ENCODE measurements at regions not wholly inside any gene's neighbourhood (a gene's known extent, or its start where the extent isn't known, plus 50 kb on each side); places are given as distances from the start of the nearest gene placed in this dataset.
A peak's percentile ranks its signal among the peaks of the same experiment; 100 is the strongest.

DNA sequence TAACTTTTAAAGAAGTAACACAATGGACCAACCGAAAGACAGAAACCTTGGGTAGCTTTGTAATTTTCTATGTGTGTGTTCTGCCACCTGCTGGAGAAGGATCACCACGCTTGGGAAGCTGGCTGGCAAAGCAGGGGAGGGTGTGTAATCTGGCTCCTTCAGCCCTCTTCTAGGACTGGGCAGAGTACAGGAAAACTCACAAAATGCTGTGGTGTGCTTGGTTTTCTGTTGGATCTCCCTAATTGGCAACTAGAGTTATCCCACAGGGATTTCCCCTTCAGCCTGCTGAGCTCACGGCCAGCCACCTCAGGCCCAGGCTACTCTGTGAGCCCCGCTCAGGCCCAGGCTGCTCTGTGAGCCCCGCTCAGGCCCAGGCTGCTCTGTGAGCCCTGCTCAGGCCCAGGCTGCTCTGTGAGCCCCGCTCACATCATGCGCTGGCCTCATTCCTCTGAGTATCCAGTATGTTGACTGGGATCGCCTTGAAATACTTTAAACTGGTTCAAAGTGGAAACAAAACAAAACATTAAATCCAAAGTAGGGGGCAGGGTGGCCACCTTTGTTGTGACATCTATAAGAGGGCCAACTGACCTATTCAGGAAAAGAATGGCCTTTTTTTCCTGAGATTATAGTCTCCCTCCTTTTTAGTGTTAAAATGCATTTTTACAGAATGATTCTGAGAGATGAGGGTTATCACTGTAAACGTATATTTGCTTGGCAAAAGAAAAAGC, 52.0 kb upstream of the RNU6-8 start:
- peak; percentile 55 to 72 for DNase-seq

- no peak for DNase-seq
Measured at GRCh38 chr14:32255789-32256188, 52.7 kb upstream of the RNU6-8 start.

- DNase-seq, result no peak
Measured at GRCh38 chr14:32256576-32256975, 53.5 kb upstream of the RNU6-8 start.

DNA sequence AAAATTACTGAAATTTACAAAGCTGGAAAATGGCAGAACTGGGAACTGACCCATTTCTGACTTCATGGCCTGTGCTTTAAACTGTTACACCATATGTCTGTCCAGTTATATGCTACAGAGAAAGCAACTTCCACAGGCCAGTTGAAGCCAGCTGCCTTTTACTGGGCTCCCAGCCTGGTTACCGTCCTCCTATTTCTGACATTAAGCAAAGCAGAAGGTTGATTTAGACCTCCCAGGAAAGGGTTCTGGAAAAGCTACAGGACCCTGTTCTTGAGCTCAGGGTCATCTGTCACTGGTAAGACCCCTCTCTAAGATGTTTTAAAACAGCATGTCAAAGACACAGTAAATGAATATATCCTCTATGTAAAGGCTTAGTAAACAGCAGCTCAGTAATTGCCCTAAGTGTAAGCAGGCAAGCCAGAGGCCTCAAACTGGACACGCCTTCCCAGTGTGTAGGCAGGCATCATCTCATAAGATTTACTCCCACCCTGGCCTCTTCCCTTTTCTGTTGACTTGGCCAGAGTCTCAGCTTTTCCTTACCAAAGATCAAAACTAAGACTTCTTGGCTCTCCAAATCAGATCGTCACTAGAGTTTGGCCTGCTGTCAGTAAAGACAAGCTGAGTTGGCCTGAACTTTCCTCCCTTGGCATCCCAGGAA, 55.4 kb upstream of the RNU6-8 start:
- DNase-seq, result no peak

GRCh38 chr14:32259368-32260013, 56.4 kb upstream of the RNU6-8 start:
- no peak for DNase-seq

DNA sequence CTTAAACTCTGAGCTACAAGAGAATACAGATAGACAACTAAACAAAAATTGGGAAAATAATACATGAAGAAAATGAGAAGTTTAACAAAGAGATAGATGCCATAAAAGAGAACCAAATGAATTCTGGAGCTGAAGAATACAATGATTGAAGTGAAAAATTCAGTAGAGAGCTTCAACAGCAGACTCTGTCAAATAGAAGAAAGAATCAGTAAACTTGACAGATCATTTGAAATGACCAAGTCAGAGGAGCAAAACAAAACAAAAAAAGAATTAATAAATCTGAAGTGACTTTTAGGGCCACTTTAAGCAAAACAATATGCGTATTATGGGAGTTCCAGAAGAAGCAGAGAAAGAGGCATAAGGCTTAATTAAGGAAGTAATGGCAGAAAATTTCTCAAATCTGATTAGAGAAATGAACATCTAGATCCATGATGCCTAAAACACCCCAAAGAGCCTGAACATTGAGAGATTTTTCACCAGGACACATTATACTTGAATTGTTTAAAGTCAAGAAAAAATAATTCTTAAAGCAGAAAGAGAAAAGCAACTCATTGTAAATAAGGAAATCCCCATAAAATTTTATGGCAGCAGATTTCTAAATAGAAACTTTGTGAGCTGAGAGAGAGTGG, 61.0 kb upstream of the RNU6-8 start:
- no peak for DNase-seq

GRCh38 chr14:32265584-32265983, 62.5 kb upstream of the RNU6-8 start:
- DNase-seq, result no peak

- no peak for DNase-seq
Measured at GRCh38 chr14:32277998-32278397, 51.1 kb upstream of the AKAP6 start.
